GM21390 (cell line): ENCODE measurements at regions not wholly inside any gene's neighbourhood (a gene's known extent, or its start where the extent isn't known, plus 50 kb on each side); places are given as distances from the start of the nearest gene placed in this dataset.
A peak's percentile ranks its signal among the peaks of the same experiment; 100 is the strongest.
"Not testable (repeated sequence)": the region's sequence is repeated elsewhere in the genome, so short reads cannot be mapped to it uniquely, and the experiment has no call there.

Experiments
- ATAC-seq: cut with Tn5 transposase; IDR thresholded peaks from one replicate; pipeline ENCODE4 v1.9.1; 2021; ENCODE audit not compliant: unreplicated experiment

DNA sequence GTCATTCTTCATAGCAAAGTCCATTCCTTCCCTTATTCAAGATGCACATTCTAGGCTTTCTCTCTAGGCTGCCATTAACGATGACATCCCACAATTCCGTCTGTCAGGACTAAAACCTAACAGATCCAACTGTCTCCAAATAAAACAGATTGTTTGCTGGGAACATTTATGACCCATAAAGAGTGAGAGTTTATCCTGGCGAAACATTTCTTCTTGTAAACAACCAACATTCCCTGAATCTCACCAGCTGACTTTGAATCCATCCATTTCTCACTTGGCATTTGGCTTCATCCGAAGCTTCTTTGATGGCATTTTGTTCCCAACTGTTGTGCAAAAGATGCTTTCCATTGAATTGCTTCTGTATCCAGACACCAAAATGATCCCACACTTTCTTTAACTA is 93.1 kb downstream of the OLIG3 start:
- ATAC-seq: no peak

DNA sequence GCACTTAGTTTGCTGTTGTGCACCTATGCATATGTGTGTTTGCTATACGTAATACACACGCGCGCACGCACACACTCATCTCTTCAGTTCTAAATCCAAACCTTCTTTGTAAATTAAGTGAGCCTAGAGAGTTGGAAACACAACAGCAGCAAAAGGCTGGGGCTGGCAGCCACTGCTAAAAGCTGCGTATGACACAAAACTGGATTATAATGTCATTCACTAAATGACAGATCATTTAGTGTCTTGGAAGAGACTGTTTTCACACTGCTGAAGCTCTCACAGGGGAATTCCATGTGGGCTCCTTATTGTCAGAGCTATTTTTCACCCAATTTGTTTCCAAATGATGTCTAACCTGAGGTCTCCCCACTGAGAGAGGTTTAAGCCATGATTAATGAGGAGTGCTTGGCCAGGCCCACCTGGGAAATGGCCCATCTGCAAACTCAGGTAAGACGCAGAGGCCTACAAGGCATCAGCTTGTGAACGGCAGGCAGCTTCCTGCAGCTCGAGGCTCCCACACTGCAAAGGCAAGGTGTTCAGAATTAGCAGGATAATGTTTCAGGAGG is 94.2 kb downstream of the OLIG3 start:
- ATAC-seq: no peak

DNA sequence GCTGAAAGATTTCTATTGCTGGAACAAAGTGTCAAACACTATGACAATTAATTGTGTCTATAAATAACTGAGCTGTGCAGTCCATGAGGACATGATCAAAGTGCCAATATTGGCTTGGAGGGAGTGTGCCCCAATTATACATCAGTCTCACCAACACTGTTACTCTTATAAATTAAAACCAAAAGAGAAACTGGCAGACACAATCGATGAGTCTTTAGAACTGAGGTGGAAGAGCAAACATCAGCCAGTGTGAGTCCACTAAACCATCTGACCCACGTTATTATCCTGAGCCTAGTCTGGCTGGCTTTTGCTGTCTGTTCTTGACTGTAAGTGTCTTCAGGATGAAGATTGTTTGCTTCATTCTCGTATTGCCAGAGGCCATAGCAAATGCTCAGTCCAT is 98.9 kb downstream of the OLIG3 start:
- ATAC-seq: no peak

DNA sequence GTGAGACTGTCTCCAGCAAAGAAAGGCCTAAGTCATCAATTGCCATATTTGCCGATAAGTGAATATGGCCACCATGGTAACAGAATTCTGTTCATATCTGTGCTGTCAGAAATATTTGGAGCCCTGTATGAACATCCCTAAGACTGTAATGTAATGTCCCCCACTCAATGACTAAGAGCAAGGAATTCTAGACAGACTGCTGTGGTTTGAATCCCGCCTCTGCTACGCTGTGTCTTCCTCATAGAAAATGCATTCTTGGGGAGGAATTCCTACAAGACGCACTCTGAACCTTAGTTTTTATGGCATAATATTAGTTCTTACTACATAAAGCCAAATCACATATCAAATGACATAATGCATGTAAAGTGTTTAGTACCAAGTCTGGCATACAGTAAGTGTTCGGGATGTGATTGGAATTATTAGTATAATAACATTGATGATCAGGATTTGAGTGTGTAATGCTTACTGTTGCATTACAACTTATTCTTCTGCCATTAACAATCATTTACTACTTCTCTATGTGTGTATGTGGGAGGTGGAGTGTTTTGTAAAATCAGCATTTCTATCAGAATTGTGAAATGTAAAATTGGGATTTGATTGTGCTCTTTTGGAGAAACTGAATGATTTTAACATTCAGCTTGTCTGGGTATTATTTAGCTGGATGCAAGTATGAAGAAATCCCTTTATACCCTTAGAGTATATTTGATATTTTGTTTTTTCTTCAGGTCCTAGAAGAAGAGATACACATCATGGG is 103.0 kb downstream of the OLIG3 start:
- ATAC-seq: no peak

DNA sequence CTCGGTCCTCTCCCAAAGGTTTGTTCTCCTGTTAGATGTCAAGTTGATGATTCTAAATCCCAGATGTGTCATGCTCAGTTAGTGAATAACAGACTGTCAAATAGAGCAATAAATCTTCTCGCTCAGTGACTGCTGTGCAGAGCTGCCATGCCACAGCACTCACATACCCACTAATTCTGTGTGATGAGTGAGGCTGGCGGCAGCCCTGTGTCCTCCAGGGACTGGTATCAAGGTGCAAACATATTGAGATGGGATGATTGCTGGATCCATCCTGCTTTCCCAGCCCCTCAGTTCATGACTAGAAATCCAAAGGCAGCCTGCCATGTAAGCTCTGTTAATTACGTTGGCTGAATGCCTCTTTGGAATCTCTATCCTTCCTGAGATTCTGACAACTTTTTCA is 103.9 kb downstream of the OLIG3 start:
- no peak for ATAC-seq

DNA sequence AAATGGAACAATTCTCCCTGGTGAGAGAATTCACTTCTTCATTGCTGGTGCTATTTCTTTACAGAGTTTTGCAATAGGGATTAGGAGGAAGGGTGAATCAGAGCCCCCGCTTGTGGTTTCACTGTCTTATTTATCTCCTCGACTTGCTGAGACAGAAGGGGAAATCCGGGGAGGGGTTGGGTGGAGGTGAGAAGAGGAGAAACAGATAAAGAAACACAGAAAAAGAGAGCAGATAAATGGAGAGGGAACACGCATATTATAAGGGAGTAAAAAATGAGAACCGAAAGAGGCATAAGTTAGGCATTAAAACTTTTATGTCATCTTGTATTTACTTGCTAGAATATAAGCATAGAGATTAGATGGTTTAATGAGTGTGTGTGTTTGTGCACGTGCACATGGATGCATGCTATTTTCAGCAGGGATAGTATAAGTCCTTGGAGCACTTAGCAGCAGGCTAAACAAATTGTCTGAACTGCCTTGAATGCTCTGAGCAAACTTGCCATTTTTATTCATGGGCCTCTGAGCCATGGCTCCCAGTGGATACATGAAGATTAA is 105.0 kb downstream of the OLIG3 start:
- ATAC-seq: peak; percentile 86

DNA sequence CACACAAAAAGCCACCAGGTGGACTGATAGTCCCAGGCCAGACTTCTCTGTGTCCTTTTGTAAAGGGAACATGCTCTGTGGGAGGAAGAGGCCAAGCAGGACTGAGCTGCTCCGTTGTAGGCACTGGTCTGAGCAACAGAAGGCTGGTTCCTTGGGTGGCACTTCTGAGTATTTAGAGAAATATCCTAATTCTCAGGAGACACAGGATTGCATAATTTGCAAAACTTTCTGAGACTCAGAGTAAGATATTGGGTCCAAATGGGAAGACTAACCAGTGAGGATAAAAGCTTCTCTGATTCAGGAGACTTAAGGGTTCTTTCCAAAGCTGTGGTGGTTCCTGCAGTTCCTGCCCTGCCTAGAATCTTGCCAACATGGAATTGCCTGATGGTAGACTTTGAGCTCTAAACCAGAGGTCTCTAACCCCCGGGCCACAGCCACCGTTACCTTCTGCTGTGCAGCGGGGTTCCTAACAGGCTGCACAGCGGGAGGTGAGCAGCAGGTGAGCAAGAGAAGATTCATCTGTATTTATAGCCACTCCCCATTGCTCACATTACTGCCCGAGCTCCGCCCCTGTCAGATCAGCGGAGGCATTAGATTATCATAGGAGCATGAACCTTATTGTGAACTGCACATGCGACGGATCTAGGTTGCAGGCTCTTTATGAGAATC is 107.0 kb downstream of the OLIG3 start:
- no peak for ATAC-seq

DNA sequence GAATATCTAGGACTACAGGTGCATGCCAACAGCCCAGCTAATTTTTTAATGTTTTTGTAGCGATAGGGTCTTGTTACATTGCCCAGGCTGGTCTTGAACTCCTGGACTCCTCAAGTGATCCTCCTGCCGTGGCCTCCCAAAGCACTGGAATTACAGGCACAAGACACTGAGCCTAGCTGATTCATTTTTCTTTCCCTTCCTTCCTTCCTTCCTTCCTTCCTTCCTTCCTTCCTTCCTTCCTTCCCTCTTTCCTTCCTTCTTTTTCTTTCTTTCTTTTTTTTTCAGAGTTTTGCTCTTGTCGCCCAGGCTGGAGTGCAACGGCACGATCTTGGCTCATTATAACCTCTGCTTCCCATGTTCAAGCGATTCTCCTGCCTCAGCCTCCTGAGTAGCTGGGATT is 110.9 kb downstream of the OLIG3 start:
- not testable (repeated sequence) for ATAC-seq

DNA sequence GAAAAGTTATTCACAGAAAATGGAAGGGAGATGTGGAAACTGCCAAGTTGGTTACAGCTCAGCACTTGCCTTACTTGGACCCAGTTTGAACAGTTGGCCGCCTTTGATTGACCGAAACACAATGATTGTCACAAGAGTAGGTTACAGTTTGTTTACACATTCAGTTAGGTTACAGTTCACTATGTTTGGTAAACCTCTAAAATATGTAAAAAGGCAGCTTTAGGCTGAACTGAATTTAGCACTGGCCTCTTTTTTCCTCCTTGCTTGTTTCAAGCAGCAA is 116.2 kb downstream of the OLIG3 start:
- ATAC-seq: no peak

DNA sequence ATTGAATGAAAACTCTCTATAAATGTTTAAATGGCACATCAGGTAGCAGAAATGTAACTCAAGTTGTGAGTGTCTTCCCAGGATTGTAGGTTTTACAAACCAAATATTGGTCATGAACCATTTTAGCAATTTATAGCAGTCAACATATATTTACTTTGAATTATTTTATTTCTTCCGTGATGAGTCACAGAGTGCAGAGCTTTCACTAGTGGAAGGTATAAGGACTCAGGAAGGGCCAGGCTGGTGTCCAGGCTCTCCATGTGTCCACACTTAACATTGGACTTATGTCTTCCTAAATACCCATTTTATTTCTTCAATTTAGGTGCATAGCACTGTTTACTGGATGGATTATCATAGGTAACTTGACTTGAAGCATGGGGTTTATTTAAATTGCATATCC is 120.9 kb downstream of the OLIG3 start:
- no peak for ATAC-seq

DNA sequence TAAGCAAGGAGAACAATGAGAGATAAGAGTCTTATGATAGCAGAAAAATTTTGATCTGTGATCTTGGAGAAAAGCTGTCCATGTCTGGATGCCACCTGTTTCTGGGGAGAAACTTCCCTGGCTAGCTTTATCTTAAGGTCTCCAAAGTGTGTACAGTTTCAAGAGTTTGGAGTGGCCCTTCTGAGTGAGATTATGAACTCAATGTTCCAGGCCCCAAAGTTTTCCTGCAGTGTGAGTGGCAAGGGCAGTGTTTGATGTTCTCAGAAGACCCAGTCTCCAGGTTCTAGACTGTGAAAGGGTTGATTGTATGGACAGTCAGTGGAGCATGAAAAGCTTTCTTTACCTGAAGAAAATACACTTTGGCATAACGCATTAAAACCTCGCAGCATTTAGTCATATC is 121.7 kb downstream of the OLIG3 start:
- ATAC-seq: no peak

DNA sequence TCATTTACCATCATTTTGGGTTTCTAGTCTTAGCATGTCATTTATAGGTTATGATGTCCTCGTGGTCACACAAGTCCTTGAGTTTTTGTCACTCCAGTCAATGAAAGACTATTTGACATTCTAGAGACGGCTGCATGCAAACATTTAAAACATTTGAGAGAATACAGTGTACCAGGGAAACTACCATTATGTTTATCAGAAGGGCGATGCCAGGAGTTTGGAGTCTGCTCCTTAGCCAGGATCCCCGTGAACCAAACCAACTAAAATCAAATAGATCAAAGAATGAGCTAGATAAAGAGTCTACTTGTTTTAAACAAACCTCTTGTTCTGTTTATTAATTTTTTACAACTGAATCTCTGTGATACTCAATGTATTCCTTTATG is 122.6 kb downstream of the OLIG3 start:
- ATAC-seq: no peak

DNA sequence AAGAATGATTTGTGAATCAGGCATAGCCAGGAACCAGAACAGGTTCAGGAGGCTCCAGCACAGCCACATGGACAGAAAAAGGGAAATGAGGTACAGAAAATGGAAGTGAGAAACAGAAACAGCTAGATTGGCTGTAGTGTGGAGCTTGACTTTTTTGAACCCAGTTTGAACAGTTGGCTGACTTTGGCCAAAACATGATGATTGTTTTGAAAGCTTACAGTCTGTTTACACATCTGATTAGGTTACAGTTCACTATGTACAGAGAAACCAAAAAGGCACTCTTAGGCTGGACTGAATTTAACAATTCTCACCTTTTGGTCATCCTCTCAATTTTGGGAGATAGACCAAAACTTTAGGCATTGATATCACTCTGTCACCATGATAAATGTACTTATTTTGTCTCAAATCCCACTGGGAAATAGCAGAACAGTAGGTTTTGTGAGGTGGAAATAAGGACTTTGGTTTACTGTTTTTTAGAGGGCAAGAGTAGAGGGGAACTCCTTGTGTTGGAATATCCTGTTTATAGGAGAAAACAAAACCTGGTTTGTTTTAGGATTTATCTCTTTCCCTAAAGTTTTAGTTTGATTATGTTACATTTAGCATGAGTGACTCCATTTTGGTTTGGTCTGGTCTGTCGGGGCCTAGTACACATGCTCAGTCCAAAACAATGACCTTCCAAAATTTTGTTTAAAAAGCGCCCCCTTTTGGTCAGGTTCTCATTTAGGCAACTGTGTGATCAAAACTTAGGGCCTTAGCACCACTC is 123.1 kb downstream of the OLIG3 start:
- ATAC-seq: peak; percentile 96

DNA sequence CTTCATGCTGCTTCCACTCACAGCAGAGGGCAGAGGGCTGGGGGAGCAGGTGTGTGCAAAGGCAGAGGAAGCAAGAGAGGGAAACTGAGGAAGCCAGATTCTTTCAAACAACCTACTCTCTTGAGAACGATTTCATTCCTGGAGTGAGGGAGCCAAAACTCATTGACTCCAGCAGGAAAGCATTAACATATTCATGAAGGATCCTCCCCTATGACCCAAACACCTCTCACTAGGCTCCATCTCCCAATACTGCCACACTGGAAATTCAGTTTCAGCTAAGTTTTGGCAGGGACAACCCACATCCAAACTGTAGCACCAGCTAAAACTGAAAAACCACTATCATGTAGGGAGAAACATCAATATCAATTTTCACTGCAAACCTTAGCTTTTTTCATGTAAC is 125.1 kb downstream of the OLIG3 start:
- no peak for ATAC-seq

DNA sequence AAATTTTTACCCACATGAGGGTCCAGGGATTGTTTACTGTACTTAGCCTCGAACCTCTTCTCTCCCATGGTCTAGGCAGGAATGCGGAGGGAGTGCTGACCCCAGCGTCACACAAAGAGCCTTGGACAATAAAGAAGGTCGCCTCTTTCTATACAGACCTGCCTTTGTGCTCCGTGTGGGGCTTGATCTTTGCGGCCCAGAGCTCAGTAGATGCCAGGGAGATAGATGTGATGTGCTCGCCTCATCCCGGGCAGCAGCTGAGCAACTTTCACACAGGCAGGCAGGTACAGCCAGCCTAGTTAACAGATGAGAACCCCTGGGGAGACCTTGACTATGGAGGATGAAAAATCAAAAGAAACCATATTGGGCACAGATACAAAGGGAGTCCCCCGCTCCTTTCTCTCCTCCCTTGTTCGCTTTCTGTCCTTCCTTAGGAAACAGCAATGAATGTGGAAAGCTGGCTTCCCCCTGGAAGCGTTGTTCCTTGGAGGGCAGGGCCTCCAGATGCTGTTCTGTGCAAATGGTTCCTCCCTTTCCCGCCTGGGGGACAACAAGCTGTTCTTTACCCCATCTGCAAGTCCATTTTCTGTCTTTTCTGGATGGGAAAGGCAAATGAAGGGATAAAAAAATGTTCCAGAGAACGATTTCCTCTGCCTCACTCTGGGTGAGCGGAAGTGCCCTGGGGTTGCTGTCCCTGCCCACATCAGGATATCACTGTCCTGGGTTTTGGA is 128.3 kb downstream of the OLIG3 start:
- ATAC-seq: no peak

DNA sequence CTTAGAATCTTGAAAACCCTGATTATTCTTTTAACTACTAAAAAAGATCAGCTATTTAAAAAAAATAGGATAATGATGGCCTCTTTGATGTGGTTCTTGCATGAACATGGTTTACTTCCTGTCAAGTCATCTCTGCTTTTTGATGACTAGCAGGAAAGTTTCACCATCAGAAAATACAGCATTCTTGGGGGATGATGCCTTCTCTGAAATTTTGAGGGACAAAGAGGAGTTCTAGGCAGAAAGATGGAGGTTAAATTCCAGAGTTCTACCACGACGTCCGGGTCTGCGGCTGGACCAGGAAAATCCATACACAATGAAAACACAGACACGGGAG is 130.4 kb downstream of the OLIG3 start:
- ATAC-seq: no peak

DNA sequence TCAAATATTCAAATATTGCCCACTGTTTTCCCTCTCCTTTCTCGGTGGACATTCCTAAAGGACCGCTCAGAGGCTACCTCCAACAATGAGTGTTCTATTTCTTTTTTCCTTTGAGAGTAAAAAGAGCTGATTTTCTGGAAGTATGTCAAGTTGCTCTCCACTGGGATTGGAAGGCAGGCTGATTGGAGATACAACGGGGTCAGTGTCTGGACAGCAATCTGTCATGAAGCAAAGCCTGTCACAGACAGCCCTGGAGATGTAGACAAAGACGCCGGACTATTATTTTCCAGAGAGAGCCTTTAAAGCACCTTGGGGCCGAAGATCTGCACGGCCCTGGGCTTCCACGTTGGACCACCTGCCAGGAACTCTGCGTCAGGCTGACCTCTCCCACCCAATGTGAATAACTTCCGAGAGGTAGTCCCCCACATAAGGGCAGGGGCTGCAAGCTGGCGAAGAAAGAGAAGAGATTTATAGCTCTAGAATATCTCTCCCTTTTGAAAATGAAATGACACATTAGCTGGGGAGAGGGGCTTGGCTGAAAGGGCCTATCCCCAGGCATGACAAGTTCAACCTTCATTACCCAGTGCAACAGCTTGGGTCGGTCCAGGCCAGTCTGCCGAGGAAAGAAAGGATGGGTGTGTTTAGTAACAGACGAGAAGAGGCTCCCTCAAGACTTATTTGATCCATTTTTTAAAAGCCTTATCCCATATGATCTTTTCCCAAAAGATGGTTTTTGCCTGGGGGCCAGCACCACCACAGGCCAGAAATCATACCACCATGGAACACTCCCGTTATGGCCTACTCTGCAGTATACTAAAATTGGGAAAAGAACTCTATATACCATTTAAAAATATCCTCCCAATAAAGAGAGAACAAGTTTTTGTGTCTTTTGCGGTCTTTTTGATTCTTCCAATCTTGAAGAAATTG is 131.1 kb downstream of the OLIG3 start:
- no peak for ATAC-seq

DNA sequence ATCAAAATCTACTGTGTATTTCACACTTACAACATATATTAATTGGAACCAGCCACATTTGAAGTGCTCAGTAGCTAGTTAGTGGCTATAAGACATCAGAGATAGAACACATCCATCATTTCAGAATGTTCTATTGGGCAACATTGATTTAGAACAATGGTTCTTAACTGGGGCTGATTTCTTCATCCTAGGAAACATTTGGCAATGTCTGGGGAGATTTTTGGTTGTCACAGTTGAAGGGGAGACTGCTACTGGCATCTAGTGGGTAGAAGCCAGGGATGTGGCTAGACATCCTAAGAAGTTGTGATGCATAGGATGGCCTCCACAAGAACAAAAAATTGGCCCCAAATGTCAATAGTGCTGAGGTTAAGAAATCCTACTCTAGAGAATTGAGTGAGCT is 132.5 kb downstream of the OLIG3 start:
- no peak for ATAC-seq

DNA sequence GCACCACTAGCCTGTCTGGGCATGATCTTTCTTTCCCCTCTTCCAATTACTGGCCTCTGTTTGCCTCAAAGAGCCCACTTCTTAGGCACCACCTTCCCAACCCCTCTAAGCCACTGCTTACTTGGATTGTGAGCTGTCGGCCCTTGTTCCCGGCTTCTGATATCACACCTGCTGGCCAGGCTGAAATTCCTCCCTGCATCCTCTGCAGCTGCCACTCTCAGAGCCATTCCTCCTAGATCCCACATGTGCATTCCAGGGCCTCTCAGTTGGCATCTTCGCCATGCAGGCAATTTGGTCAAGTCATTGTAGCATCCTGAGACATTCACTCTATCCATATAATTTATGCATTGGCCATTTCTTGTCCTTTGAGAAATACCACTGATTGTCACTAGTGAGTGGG is 135.9 kb downstream of the OLIG3 start:
- no peak for ATAC-seq

DNA sequence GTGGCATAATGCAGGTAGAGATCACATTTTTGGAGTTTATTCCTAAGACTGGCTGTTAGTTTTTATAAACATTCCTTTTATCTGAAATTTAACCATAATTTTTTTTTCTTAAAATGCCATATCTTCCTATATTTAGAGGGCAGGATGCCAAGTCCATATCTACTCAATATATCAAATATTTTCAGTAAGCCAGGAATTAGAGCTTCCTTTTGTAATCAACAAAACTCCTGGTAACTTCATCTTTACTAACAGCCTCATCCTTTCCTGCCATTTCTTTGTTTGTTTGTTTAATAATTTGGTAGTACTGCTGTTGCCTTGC is 136.3 kb downstream of the OLIG3 start:
- no peak for ATAC-seq
